ENCODE measurements at regions not wholly inside any gene's neighbourhood (a gene's known extent, or its start where the extent isn't known, plus 50 kb on each side); places are given as distances from the start of the nearest gene placed in this dataset.
"Not testable (repeated sequence)": the region's sequence is repeated elsewhere in the genome, so short reads cannot be mapped to it uniquely, and the experiment has no call there.

- no peak for DNase-seq (ENCODE audit: low read depth in 1 of 2, low spot score in 1 of 2)
- in situ Hi-C loops (cut with HindIII; ENCODE audit: low pct_unique_long_range_greater_than_20kb, low sequenced_read_pairs), result no loop called here
Measured at GRCh38 chr15:70585707-70586034, 177.7 kb downstream of the UACA start.

DNA sequence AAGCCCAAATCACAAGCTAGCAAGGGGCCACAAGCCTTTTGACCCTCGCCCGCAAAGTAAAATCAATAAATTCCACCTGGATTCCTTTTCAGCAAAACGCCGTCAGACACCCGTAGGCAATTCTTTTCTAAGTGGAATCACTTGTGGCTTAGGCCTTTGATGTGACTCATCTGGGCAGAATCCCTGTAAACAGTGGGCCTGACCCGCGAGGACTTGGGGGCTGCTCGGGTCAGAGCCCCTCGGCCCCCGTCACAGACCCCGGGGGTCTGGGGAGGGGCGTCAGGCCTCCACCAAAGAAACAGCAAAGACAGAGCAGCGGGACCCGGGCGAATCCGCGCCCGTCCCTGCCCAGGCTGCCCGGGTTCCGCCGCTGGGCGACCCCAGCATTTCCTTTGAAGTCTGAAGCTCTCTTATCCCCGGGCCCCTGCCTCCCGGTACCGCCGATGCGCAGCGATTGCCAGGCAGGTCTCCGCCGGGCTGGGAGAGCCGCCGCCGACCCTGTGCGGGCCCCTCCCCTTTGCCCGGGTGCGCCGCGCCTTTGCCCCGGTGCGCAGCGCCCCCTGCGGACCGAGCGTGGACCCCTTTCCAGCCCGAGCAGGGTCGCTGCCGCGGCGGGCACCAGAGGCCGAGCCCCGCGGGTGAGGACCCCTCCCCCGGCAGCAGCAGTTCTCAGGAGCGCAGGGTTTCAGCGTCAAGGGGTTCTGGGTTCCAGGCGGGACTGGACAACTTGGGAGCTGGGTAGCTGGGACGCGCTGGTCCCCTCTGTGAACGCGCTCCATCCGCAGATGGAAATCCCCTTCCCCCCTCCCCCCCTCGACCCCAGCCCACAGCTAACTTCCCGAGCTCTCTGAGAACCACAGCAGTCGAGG, 178.3 kb downstream of the UACA start:
- no peak for DNase-seq (ENCODE audit: low read depth in 1 of 2, low spot score in 1 of 2)
- TF ChIP-seq JUND (IDR thresholded peaks at IDR 0.05; ENCODE audit: low read depth), result no peak
- in situ Hi-C loops (cut with HindIII; ENCODE audit: low pct_unique_long_range_greater_than_20kb, low sequenced_read_pairs), result no loop called here

More at GRCh38 chr15:70585707-70586034, 177.7 kb downstream of the UACA start:
- TF ChIP-seq JUND (IDR thresholded peaks at IDR 0.05; ENCODE audit: low read depth), result no peak

- DNase-seq (ENCODE audit: low read depth in 1 of 2, low spot score in 1 of 2), result no peak
- no peak for TF ChIP-seq JUND (IDR thresholded peaks at IDR 0.05; ENCODE audit: low read depth)
- in situ Hi-C loops (cut with HindIII; ENCODE audit: low pct_unique_long_range_greater_than_20kb, low sequenced_read_pairs), result no loop called here
Measured at GRCh38 chr15:70584441-70584837, 178.9 kb downstream of the UACA start.

DNA sequence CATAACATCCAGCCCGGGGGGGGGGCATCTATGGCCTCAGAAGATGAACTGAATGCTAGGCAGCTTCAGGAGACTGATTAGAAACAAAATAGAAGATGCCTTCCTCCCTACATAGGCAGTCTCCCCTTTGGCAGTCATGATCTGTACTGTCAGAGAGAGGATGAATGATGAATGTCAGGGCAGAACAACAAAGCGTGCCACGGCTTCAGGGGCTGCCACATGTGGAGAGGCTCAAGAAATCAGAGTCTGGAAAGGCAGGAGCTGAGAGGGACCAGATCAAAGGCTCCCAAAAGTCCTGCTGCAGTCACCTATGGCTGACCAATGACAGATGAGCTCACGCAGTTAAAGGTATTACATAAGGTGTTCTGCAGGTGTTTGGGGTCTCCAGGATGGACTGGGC, 180.4 kb downstream of the UACA start:
- DNase-seq (ENCODE audit: low read depth in 1 of 2, low spot score in 1 of 2), result no peak
- TF ChIP-seq JUND (IDR thresholded peaks at IDR 0.05; ENCODE audit: low read depth), result no peak
- in situ Hi-C loops (cut with HindIII; ENCODE audit: low pct_unique_long_range_greater_than_20kb, low sequenced_read_pairs), result no loop called here

- DNase-seq (ENCODE audit: low read depth in 1 of 2, low spot score in 1 of 2), result no peak
- no peak for TF ChIP-seq JUND (IDR thresholded peaks at IDR 0.05; ENCODE audit: low read depth)
- in situ Hi-C loops (cut with HindIII; ENCODE audit: low pct_unique_long_range_greater_than_20kb, low sequenced_read_pairs), result no loop called here
Measured at GRCh38 chr15:70582143-70582945, 181.0 kb downstream of the UACA start.

GRCh38 chr15:70580958-70581357, 182.4 kb downstream of the UACA start:
- in situ Hi-C loops (cut with HindIII; ENCODE audit: low pct_unique_long_range_greater_than_20kb, low sequenced_read_pairs), result no loop called here

DNA sequence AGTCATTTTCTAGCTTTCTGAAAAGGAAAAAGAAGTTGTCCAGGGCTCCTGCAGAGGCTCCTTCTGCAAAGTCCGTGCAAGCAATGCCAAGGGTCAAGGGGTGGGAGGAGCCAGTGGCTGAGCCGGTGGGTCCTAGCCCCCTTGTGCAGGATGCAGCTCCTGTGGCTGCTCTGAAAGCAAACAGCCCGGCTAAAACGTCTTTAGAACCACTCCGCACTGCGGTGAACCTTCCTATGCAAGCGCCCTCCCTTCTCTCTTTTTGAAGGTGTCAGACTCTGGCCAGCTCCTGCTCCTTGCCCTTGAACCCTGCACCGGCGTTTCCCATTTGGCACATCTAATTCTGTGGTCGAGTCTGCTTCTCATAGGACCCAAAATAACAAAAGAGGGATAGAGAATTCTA, 183.1 kb downstream of the UACA start:
- DNase-seq (ENCODE audit: low read depth in 1 of 2, low spot score in 1 of 2), result no peak
- TF ChIP-seq JUND (IDR thresholded peaks at IDR 0.05; ENCODE audit: low read depth), result no peak
- in situ Hi-C loops (cut with HindIII; ENCODE audit: low pct_unique_long_range_greater_than_20kb, low sequenced_read_pairs), result no loop called here

More at GRCh38 chr15:70580958-70581357, 182.4 kb downstream of the UACA start:
- no peak for TF ChIP-seq JUND (IDR thresholded peaks at IDR 0.05; ENCODE audit: low read depth)
- DNase-seq (ENCODE audit: low read depth in 1 of 2, low spot score in 1 of 2), result no peak

DNA sequence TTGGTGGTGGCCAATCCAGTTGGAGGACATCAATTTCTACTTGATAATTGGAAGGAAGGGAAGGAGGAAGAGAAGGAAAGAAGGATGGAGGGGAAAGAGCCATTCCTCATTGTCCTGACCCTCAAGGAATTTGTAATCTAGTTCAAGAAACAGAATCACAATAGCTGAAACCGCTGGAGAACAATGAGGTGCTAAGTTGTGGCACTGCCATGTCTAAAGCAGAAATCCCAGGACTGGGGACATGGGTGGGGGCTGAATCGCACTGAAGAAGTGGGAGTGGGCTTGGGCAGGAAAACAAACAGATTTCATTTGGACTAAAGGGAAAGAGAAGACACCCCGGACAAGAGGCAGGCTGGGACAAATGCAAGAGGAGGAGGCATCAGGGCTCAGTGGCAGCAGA, 183.6 kb downstream of the UACA start:
- in situ Hi-C loops (cut with HindIII; ENCODE audit: low pct_unique_long_range_greater_than_20kb, low sequenced_read_pairs), result no loop called here
- no peak for DNase-seq (ENCODE audit: low read depth in 1 of 2, low spot score in 1 of 2)
- no peak for TF ChIP-seq JUND (IDR thresholded peaks at IDR 0.05; ENCODE audit: low read depth)

DNA sequence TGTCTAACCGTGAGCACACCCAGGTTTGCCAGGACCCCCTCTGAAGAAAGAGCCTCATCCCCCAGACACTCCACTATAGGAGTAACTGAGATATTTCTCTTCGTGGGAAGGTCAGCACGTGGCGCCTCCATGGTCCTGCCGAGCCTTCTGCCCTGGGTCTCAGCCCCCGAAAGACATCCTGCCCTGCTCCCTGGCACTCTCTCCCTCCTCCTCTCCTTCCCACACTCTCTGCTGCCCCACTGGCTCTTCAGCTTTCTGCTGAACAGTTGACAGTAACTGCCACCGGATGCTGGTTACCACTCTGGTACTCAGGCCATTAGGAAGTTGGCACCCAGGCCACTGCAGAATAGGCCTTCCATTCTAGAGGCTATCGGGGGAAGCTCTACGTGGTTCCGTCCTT, 185.2 kb downstream of the UACA start:
- no peak for DNase-seq (ENCODE audit: low read depth in 1 of 2, low spot score in 1 of 2)

DNA sequence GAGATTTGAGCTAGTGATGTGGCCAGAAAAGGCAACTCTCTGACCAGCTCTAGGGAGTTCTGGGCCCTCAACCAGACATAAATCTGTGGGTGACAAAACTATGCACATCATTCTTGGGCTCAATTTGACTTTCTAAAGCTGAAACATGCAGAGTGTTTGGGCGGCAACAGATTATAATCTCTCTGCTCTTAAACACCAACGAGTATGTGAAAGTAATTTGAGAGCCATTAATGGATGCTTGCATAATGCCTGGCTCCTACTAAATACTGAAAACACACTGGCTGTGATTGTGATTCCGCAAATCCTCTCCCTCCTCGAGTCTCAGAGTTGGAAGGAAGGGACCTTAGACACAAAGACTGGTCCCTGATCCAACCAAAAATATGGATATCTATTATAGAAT, 186.7 kb downstream of the UACA start:
- TF ChIP-seq JUND (IDR thresholded peaks at IDR 0.05; ENCODE audit: low read depth), result no peak
- in situ Hi-C loops (cut with HindIII; ENCODE audit: low pct_unique_long_range_greater_than_20kb, low sequenced_read_pairs), result no loop called here
- no peak for DNase-seq (ENCODE audit: low read depth in 1 of 2, low spot score in 1 of 2)

More for the DNA sequence above, 185.2 kb downstream of the UACA start:
- TF ChIP-seq JUND (IDR thresholded peaks at IDR 0.05; ENCODE audit: low read depth), result no peak
- in situ Hi-C loops (cut with HindIII; ENCODE audit: low pct_unique_long_range_greater_than_20kb, low sequenced_read_pairs), result no loop called here

GRCh38 chr15:70576276-70576675, 187.1 kb downstream of the UACA start:
- no peak for DNase-seq (ENCODE audit: low read depth in 1 of 2, low spot score in 1 of 2)
- no peak for TF ChIP-seq JUND (IDR thresholded peaks at IDR 0.05; ENCODE audit: low read depth)
- in situ Hi-C loops (cut with HindIII; ENCODE audit: low pct_unique_long_range_greater_than_20kb, low sequenced_read_pairs), result no loop called here

- DNase-seq (ENCODE audit: low read depth in 1 of 2, low spot score in 1 of 2), result no peak
- in situ Hi-C loops (cut with HindIII; ENCODE audit: low pct_unique_long_range_greater_than_20kb, low sequenced_read_pairs), result no loop called here
- no peak for TF ChIP-seq JUND (IDR thresholded peaks at IDR 0.05; ENCODE audit: low read depth)
Measured at GRCh38 chr15:70575231-70576226, 187.8 kb downstream of the UACA start.

GRCh38 chr15:70574325-70574724, 189.0 kb downstream of the UACA start:
- DNase-seq (ENCODE audit: low read depth in 1 of 2, low spot score in 1 of 2); in situ Hi-C loops (cut with HindIII; ENCODE audit: low pct_unique_long_range_greater_than_20kb, low sequenced_read_pairs): not testable (repeated sequence)
